ACC112 (cell line): ENCODE measurements at regions not wholly inside any gene's neighbourhood (a gene's known extent, or its start where the extent isn't known, plus 50 kb on each side); places are given as distances from the start of the nearest gene placed in this dataset.
A peak's percentile ranks its signal among the peaks of the same experiment; 100 is the strongest.

Experiments used
- H2AFZ ChIP-seq: fragments of 200-600 bp; sonication (generic); one replicate; pipeline ENCODE4 v1.6.0; 2017; ENCODE audit warnings: antibody characterized with exemption, low read length; ENCODE audit not compliant: unreplicated experiment
- H3K27ac ChIP-seq: fragments of 200-600 bp; sonication (generic); 2 replicates; pipeline ENCODE4 v1.5.1; 2014; ENCODE audit warnings: low read depth, mild to moderate bottlenecking, antibody characterized with exemption, low read length, moderate library complexity
- H3K27me3 ChIP-seq: fragments of 200-600 bp; sonication (generic); 2 replicates; pipeline ENCODE4 v1.6.1; 2014; ENCODE audit warnings: mild to moderate bottlenecking, antibody characterized with exemption, low read length, moderate library complexity, mixed read lengths; ENCODE audit not compliant: insufficient read depth
- H3K36me3 ChIP-seq: fragments of 200-600 bp; sonication (generic); 2 replicates; pipeline ENCODE4 v1.6.1; 2016; ENCODE audit warnings: mild to moderate bottlenecking, antibody characterized with exemption, low read length, moderate library complexity, mixed read lengths; ENCODE audit not compliant: insufficient read depth
- H3K4me1 ChIP-seq: fragments of 200-600 bp; sonication (generic); one replicate; pipeline ENCODE4 v1.6.1; 2016; ENCODE audit warnings: low read length, mixed read lengths; ENCODE audit not compliant: insufficient read depth, unreplicated experiment, control insufficient read depth
- H3K4me3 ChIP-seq: fragments of 200-600 bp; sonication (generic); 2 replicates; pipeline ENCODE4 v1.5.1; 2014; ENCODE audit warnings: mild to moderate bottlenecking, low read depth, low read length
- H3K79me2 ChIP-seq: fragments of 200-600 bp; sonication (generic); one replicate; pipeline ENCODE4 v1.6.0; 2016; ENCODE audit warnings: low read length; ENCODE audit not compliant: control insufficient read depth, unreplicated experiment, insufficient read depth

DNA sequence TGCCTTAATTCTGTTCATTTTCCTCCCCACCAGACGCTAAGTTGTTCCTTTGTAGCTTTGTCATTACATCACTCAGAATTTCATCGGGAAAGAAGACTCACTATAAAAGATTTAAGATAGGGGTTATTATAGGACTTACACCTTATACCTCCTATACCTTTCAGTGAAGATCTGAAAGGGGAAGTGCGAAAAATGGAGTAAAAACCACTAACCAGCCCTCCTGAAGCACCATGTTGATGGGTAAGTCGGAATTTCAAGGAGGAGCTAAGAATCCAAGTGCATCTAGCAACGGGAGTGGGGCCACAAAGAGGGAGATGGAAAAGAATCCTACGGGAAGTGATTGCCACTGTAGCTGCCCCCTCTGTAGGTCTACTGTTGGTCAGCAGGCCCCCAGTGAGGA is 119.1 kb upstream of the H2AZ1 start:
- H3K27me3 ChIP-seq: peaks cover 8% of the 10 kb centered on the region
- no peaks in the 10 kb centered on the region for H3K4me1 ChIP-seq
- H2AFZ ChIP-seq: no peak overlapping the region
- H3K27ac ChIP-seq: no peak overlapping the region
- H3K79me2 ChIP-seq: no peaks in the 10 kb centered on the region
- no peak overlapping the region for H3K4me3 ChIP-seq
- H3K36me3 ChIP-seq: no peaks in the 10 kb centered on the region

DNA sequence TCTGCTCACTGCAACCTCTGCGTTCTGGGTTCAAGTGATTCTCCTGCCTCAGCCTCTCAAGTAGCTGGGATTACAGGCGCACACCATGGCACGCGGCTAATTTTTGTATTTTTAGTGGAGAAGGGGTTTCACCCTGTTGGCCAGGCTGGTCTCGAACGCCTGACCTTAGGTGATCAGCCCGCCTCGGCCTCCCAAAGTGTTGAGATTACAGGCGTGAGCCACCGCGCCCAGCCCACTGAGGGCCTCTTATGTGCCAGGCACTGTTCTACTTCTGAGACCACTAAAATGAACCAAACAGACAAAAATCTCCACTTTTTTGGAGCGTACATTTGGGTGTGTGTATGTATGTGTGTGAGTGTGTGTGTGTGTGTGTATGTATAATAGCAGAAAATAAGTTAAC is 117.2 kb upstream of the H2AZ1 start:
- Histone ChIP-seq H3K79me2 (no peaks in the 10 kb centered on the region), H3K4me1 (peaks cover 13% of the 10 kb centered on the region), H2AFZ (no peak overlapping the region), H3K27ac (no peak overlapping the region), H3K4me3 (no peak overlapping the region), H3K27me3 (peaks cover 8% of the 10 kb centered on the region), H3K36me3 (no peaks in the 10 kb centered on the region)

DNA sequence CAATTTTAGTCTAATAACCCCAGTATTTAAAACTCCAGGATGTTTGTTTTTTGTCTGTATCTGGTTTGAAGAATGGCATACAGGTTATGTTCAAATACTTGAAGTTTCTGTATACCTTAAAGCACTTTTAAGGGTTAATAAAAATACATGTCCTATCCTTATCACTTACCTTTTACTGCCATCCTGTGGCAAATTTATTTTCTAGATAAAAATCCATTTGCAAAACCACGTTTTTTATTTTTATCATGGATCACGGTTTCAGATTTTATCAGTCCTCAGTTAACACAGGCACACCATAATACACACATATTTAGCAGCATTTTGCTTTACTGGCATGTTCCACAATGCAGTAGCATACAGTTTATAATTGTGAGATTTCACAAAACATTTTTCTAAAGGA is 113.3 kb upstream of the H2AZ1 start:
- Histone ChIP-seq H3K27me3 (no peaks in the 10 kb centered on the region), H3K36me3 (no peaks in the 10 kb centered on the region), H3K79me2 (no peaks in the 10 kb centered on the region), H3K27ac (peak overlapping the region; percentile 10; the same call in 1 of the 2 replicates), H2AFZ (peak overlapping the region; percentile 78), H3K4me3 (peak overlapping the region; percentile 37; the same call in 1 of the 2 replicates), H3K4me1 (peaks cover 20% of the 10 kb centered on the region)

DNA sequence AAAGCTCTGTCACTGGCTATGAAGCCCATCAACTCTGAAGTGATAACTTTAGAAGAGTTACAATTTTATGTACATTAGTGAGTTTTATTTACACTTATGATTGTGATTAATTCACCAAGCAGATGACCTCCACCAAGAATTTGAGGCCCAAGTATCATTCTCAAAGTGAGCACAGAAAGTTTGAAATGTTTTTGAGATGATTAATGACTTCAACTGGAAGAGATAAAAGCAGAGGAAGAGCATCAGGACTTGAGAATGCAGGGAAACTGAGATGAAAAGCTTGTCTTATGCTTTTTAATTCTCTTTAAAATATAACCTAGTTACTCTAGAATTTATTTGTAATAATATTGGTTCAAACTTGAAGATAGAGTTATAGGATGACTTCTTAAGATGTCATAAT is 112.8 kb upstream of the H2AZ1 start:
- no peaks in the 10 kb centered on the region for H3K27me3 ChIP-seq
- H3K79me2 ChIP-seq: no peaks in the 10 kb centered on the region
- H3K4me3 ChIP-seq: no peak overlapping the region
- H2AFZ ChIP-seq: no peak overlapping the region
- peaks cover 20% of the 10 kb centered on the region for H3K4me1 ChIP-seq
- no peaks in the 10 kb centered on the region for H3K36me3 ChIP-seq
- peak overlapping the region; percentile 10; the same call in 1 of the 2 replicates for H3K27ac ChIP-seq

- no peaks in the 10 kb centered on the region for H3K36me3 ChIP-seq
- H3K27me3 ChIP-seq: no peaks in the 10 kb centered on the region
- H3K79me2 ChIP-seq: no peaks in the 10 kb centered on the region
- no peak overlapping the region for H2AFZ ChIP-seq
- H3K4me3 ChIP-seq: no peak overlapping the region
- peaks cover 20% of the 10 kb centered on the region for H3K4me1 ChIP-seq
- H3K27ac ChIP-seq: no peak overlapping the region
Measured at GRCh38 chr4:100061835-100062234, 111.8 kb upstream of the H2AZ1 start.

DNA sequence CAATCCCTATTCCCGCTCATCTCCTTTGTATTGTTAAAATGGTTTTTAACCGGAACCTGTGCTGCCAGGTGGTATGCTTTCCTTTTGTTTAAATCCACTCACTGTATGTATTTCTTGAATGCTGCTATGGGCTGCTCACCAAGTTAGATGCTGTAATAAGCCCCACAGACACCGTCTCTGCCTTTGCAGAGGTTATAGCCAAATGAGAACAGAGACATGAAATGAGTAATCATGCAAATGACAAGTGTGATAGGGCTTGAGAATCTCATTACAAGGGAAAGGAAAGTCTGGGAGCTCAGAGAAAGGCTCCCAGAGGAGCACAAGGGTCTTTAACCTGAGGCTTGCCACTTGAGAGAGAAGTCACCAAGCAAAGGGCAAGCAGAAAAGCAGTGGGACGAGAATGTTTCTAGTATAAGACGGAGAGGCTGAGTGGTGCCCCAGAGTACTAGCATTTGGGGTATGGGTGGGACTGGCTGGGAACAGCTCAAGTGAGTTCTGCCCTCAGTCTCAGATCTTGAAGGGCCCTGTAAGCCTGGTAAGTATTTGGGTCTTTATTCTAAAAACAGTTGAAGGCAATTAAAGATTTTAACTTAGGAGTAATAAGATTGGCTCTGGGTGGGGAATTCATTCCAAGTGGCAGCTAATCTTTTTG is 110.8 kb upstream of the H2AZ1 start:
- Histone ChIP-seq H3K79me2 (no peaks in the 10 kb centered on the region), H3K36me3 (no peaks in the 10 kb centered on the region), H3K27ac (no peak overlapping the region), H3K4me1 (peaks cover 20% of the 10 kb centered on the region), H2AFZ (no peak overlapping the region), H3K27me3 (no peaks in the 10 kb centered on the region), H3K4me3 (no peak overlapping the region)

DNA sequence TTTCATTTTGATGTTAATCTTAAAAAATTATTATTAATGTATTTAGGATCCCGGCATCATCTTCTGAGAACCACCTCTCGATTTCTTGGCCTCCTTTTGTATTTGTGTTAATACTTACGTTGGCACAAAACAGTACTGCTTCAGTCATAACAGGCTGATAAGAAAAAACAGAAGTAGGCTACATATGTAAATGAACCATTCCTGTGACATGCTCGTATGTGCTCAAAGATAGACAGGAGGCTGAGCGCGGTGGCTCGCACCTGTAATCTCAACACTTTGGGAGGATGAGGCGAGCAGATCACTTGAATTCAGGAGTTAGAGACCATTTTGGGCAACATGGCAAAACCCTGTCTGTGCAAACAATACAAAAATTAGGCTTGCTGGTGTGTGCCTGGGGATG is 109.4 kb upstream of the H2AZ1 start:
- H3K79me2 ChIP-seq: no peaks in the 10 kb centered on the region
- H3K4me1 ChIP-seq: peaks cover 20% of the 10 kb centered on the region
- H2AFZ ChIP-seq: no peak overlapping the region
- H3K27me3 ChIP-seq: no peaks in the 10 kb centered on the region
- H3K27ac ChIP-seq: no peak overlapping the region
- no peaks in the 10 kb centered on the region for H3K36me3 ChIP-seq
- no peak overlapping the region for H3K4me3 ChIP-seq

- Histone ChIP-seq H3K79me2 (no peaks in the 10 kb centered on the region), H3K4me3 (no peak overlapping the region), H3K27me3 (no peaks in the 10 kb centered on the region), H2AFZ (no peak overlapping the region), H3K36me3 (no peaks in the 10 kb centered on the region), H3K4me1 (peaks cover 3% of the 10 kb centered on the region), H3K27ac (no peak overlapping the region)
Measured at GRCh38 chr4:100056701-100057100, 106.6 kb upstream of the H2AZ1 start.

DNA sequence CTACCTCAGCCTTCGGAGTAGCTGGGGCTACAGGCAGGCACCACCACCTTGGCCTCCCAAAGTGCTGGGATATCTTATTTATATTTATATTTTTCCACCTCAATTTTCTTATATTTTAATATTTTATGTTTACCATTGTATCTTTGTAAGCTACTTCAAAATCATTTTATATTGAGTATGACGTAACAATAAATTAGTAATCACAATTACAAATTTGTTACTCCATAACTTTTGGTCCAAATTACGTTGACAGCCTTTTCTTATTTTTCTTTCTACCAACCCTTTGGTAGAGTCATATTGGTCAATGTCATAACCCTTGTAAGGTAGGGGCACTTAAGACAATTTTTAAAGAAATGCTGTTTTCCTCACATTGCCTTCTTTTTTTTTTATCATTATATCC is 104.0 kb upstream of the H2AZ1 start:
- Histone ChIP-seq H3K27me3 (no peaks in the 10 kb centered on the region), H3K79me2 (no peaks in the 10 kb centered on the region), H3K4me3 (no peak overlapping the region), H3K4me1 (peaks cover 2% of the 10 kb centered on the region), H3K27ac (no peak overlapping the region), H2AFZ (no peak overlapping the region), H3K36me3 (no peaks in the 10 kb centered on the region)

- Histone ChIP-seq H3K27me3 (no peaks in the 10 kb centered on the region), H3K79me2 (no peaks in the 10 kb centered on the region), H3K4me3 (no peak overlapping the region), H3K27ac (no peak overlapping the region), H3K4me1 (peaks cover 2% of the 10 kb centered on the region), H2AFZ (no peak overlapping the region), H3K36me3 (no peaks in the 10 kb centered on the region)
Measured at GRCh38 chr4:100049872-100050271, 99.8 kb upstream of the H2AZ1 start.

- H3K4me3 ChIP-seq: no peak overlapping the region
- H3K36me3 ChIP-seq: no peaks in the 10 kb centered on the region
- H2AFZ ChIP-seq: no peak overlapping the region
- no peaks in the 10 kb centered on the region for H3K27me3 ChIP-seq
- H3K27ac ChIP-seq: no peak overlapping the region
- H3K79me2 ChIP-seq: no peaks in the 10 kb centered on the region
- H3K4me1 ChIP-seq: peaks cover 12% of the 10 kb centered on the region
Measured at GRCh38 chr4:100042711-100043110, 92.6 kb upstream of the H2AZ1 start.
